ENCODE measurements at regions not wholly inside any gene's neighbourhood (a gene's known extent, or its start where the extent isn't known, plus 50 kb on each side); places are given as distances from the start of the nearest gene placed in this dataset.
A peak's percentile ranks its signal among the peaks of the same experiment; 100 is the strongest.

DNA sequence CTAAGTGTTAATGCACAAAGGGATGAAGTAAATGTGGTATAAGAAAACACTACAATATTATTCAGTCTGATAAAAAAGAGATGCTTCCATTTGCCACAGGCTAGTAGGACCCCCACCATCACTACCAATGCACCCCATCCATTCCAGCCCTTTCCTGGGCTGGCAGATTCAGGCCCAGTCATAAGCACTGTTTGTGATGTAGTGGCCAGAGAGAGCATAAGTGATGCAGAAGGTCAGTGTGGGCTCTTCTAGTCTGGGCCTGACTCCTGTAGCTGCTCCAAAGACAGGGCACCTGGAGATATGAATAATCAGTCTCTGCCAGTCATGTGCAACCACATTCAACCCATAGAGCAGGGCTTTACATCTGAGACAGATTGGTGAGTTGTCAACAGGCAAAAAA is 1294.7 kb downstream of the TMEM121 start:
- no peaks in the 10 kb centered on the region for H3K4me1 Mint-ChIP-seq
- no peaks in the 10 kb centered on the region for H3K36me3 Mint-ChIP-seq
- no peak overlapping the region for H3K27ac Mint-ChIP-seq
- H3K4me3 Mint-ChIP-seq = no peak overlapping the region
- no peaks in the 10 kb centered on the region for H3K9me3 Mint-ChIP-seq
- peaks cover 8% of the 10 kb centered on the region for H3K27me3 Mint-ChIP-seq

DNA sequence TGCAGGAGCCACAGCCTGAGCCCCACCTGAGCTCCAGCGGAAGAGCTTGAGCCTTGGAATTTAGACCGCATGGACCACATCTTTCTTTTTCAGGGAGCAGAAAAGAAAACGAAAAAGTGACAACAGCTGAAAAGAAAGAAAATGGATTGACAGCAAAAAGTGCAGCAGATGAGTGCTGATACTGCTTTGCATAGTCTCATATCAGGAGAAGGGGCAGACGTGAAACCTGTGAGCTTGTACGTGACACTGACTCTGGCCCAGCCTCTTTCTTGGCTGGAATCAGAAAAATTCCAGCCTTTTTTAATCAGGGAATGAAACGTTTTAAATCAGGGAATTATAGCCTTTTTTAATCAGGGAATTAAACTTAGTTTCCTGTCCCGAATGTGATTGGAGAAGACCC is 1296.5 kb downstream of the TMEM121 start:
- peaks cover 8% of the 10 kb centered on the region for H3K27me3 Mint-ChIP-seq
- no peaks in the 10 kb centered on the region for H3K36me3 Mint-ChIP-seq
- H3K4me3 Mint-ChIP-seq = no peak overlapping the region

DNA sequence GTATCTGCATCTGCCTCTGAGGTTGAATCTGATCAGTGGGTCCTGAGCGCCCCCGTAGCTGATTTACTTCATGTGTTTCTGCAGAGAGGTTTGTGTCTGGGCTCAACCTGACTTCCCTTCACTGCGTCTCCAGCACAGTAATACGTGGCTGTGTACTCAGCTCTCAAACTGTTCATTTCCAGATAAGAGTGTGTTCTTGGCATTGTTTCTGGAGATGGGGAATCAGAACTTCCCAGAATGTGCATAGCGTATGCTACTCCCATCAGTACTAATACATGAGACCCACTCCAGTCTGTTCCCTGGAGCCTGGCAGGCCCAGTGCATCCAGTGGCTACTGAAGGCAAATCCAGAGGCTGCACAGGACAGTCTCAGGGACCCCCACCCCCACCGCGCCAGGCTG is 1297.2 kb downstream of the TMEM121 start:
- Mint-ChIP-seq H3K27me3 (peaks cover 8% of the 10 kb centered on the region), H3K36me3 (no peaks in the 10 kb centered on the region), H3K9me3 (no peaks in the 10 kb centered on the region), H3K4me3 (no peak overlapping the region), H3K27ac (no peak overlapping the region), H3K4me1 (no peaks in the 10 kb centered on the region)

More for the DNA sequence above, 1296.5 kb downstream of the TMEM121 start:
- no peaks in the 10 kb centered on the region for H3K9me3 Mint-ChIP-seq
- no peak overlapping the region for H3K27ac Mint-ChIP-seq
- H3K4me1 Mint-ChIP-seq = no peaks in the 10 kb centered on the region

DNA sequence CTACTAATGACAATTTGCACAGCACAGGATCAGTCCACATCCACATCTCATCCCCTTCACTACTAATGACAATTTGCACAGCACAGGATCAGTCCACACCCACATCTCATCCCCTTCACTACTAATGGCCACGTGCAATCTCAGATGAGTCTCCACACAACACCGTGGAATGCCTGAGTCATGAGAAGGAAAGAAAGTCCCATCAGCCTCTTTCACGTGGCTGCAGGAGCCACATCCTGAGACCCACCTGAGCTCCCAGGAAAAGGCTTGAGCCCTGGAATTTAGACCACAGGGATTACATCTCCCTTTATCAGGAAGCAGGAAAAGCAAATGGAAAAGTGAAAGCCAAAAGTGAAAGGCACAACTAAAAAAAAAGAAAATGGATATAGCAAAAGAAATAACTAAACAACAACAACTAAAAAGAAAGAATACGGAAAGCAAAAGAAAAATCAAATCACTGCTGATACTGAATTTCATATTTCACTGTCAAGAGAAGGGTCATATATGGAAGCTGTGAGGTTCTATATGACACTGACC is 1300.5 kb downstream of the TMEM121 start:
- Mint-ChIP-seq H3K27ac (no peak overlapping the region), H3K27me3 (peaks cover 6% of the 10 kb centered on the region), H3K4me3 (no peak overlapping the region), H3K4me1 (no peaks in the 10 kb centered on the region), H3K9me3 (no peaks in the 10 kb centered on the region), H3K36me3 (no peaks in the 10 kb centered on the region)

DNA sequence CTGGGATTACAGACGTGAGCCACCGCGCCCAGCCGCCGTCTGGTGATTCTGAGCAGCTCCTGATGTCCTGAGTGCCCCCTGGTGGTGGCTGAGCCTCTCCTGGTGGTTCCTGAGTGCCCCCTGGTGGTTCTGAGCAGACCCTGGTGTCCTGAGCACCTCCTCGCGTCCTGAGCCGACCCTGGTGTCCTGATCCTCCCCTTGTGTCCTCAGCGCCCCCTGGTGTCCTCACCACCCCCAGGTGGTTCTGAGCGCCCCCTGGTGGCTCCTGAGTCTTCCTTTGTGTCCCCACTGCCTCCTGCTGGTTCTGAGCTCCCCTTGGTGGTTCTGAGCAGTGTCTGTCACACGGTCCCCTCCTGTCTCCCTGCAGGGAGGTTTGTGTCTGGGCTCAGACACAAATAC is 1304.9 kb downstream of the TMEM121 start:
- Mint-ChIP-seq H3K27ac (no peak overlapping the region), H3K4me3 (no peak overlapping the region), H3K36me3 (no peaks in the 10 kb centered on the region)

DNA sequence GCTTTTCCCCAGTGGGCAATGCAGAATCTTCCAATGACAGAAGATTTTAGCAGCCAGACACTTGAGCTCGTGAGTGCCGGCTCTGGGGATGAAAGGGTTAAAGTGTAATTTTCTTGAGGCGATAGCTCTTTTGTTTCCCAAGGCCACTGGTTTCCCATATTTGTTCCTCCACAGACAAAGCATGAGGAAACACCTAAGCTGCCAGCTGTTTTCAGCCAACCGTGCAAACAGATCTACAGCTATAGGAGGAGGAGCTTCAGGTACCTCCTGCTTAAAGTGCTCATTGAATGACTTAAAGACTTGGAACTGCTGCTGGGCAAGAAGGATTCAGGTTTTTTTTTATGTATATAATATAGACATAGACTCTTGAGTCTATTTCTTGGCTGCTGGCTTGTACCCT is 1311.5 kb downstream of the TMEM121 start:
- Mint-ChIP-seq H3K4me3 (no peak overlapping the region), H3K27ac (no peak overlapping the region), H3K4me1 (peaks cover 9% of the 10 kb centered on the region), H3K36me3 (no peaks in the 10 kb centered on the region), H3K27me3 (peaks cover 2% of the 10 kb centered on the region), H3K9me3 (no peaks in the 10 kb centered on the region)

More for the DNA sequence above, 1304.9 kb downstream of the TMEM121 start:
- H3K27me3 Mint-ChIP-seq = peaks cover 2% of the 10 kb centered on the region
- H3K9me3 Mint-ChIP-seq = no peaks in the 10 kb centered on the region
- H3K4me1 Mint-ChIP-seq = no peaks in the 10 kb centered on the region

DNA sequence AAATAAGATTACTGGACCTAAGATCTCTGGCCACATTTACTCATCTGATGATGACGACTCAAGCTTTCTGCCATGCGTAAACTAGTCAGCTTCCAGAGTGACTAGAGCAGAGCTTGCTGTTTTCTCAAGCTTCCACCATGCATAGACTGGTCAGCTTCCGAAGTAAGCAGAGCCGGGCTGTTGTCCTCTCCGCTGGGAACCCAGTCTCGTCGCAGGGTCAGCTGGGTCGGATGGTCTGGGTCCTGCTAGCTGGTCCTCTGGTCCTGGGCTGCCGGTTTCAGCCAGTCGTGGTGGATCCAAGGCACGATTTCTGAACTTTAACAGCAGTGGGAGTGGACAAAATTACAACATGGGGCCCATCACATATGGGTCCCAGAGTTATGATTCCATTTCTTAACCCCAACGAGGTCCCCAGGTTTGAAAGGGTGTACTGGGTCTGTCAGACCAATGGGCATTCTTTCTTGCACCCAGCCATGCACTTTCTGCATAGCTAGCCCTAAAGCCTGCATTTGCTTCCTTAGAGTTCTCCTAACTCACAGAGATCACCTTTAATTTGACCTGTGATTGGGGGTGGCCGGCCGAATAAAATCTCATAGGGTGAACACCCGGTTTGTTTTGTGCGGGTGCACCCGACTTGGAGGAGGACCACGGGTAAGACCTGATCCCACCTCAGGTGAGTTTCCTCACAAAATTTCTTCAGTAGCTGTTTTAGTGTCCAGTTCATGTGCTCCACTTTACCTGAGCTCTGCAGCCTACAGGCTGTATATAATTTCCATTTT is 1312.8 kb downstream of the TMEM121 start:
- H3K4me1 Mint-ChIP-seq = peaks cover 22% of the 10 kb centered on the region
- H3K27ac Mint-ChIP-seq = no peak overlapping the region
- H3K9me3 Mint-ChIP-seq = no peaks in the 10 kb centered on the region
- no peaks in the 10 kb centered on the region for H3K36me3 Mint-ChIP-seq
- H3K27me3 Mint-ChIP-seq = no peaks in the 10 kb centered on the region
- H3K4me3 Mint-ChIP-seq = no peak overlapping the region

DNA sequence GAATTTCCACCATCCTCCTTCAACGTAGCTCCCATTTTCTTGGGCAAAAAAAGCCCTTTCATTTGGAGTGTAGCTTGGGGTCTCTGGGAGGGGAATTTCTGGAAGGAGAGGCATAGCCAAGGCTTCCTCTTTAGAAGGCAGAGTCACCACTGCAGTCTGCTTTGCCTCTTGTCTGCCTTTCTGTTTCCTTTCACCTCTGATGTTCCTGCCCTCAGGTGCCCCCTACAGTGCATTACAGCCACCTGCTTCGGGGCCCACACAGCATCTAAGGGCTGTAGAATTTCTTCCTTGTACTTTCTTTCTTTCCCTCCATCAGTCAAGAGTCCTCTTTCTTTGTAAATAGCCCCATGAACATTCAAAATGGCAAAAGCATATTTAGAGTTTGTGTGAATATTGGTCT is 1313.9 kb downstream of the TMEM121 start:
- no peak overlapping the region for H3K4me3 Mint-ChIP-seq
- no peaks in the 10 kb centered on the region for H3K9me3 Mint-ChIP-seq
- no peaks in the 10 kb centered on the region for H3K27me3 Mint-ChIP-seq
- H3K27ac Mint-ChIP-seq = no peak overlapping the region
- no peaks in the 10 kb centered on the region for H3K36me3 Mint-ChIP-seq
- peaks cover 23% of the 10 kb centered on the region for H3K4me1 Mint-ChIP-seq

DNA sequence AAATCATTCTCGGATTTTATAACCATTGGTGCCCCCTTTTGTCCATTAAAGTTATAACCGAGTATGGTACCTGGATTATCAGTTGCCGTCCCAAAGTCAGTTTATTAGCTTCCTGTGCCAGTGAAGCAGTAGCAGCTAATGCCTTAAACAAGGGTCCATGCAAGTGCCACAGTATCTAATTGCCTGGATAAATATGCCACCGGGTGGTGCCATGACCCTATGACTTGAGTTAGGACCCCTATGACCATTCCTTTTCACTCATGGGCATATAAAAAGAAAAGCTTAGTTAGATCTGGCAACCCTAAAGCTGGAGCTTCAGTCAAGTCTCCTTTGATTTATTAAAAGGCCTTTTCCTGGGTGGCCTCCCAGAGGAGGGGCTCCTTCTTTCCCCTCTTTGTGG is 1314.6 kb downstream of the TMEM121 start:
- no peak overlapping the region for H3K4me3 Mint-ChIP-seq
- peaks cover 31% of the 10 kb centered on the region for H3K4me1 Mint-ChIP-seq
- H3K27ac Mint-ChIP-seq = no peak overlapping the region
- H3K36me3 Mint-ChIP-seq = no peaks in the 10 kb centered on the region
- H3K9me3 Mint-ChIP-seq = no peaks in the 10 kb centered on the region
- no peaks in the 10 kb centered on the region for H3K27me3 Mint-ChIP-seq

DNA sequence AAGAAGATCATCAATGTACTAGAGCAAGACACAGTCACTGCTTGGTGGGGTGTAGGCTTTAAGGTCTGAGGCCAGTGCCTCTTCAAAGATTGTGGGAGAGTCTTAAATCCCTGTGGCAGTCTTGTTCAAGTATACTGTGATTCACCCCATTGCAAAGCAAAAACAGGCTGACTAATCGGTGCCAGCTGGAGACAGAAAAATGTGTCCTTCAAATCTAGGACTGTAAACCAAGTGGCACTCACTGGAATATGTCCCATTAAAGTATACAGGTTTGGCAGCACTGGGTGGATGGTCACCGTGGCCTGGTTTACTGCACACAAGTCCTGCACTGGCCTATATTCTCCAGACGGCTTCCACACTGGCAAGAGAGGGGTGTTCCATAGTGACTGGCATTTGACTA is 1315.3 kb downstream of the TMEM121 start:
- H3K27me3 Mint-ChIP-seq = no peaks in the 10 kb centered on the region
- no peak overlapping the region for H3K4me3 Mint-ChIP-seq
- no peaks in the 10 kb centered on the region for H3K9me3 Mint-ChIP-seq
- H3K4me1 Mint-ChIP-seq = peaks cover 38% of the 10 kb centered on the region
- no peak overlapping the region for H3K27ac Mint-ChIP-seq
- H3K36me3 Mint-ChIP-seq = no peaks in the 10 kb centered on the region

DNA sequence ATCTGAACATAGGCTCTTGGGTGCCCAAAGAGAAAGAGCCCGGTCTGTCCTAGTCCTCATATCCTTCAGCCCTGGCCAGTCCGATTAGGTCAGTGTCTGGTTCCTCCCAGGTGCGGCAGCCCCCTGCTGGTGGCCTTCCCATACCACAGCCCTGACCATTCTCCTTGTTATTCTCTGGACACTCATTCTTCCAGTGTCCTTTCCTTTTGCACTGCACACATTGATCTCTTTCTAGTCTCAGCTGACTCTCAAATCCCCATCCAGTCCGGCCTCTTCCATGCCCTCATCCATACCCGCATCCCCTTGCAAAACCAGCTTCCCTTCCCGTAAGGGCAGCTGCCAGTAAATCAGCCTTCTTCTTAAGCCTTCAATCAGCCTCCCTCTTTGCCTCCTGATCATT is 1316.3 kb downstream of the TMEM121 start:
- H3K9me3 Mint-ChIP-seq = no peaks in the 10 kb centered on the region
- H3K27me3 Mint-ChIP-seq = no peaks in the 10 kb centered on the region
- H3K27ac Mint-ChIP-seq = no peak overlapping the region
- no peaks in the 10 kb centered on the region for H3K36me3 Mint-ChIP-seq
- no peak overlapping the region for H3K4me3 Mint-ChIP-seq
- peaks cover 43% of the 10 kb centered on the region for H3K4me1 Mint-ChIP-seq

DNA sequence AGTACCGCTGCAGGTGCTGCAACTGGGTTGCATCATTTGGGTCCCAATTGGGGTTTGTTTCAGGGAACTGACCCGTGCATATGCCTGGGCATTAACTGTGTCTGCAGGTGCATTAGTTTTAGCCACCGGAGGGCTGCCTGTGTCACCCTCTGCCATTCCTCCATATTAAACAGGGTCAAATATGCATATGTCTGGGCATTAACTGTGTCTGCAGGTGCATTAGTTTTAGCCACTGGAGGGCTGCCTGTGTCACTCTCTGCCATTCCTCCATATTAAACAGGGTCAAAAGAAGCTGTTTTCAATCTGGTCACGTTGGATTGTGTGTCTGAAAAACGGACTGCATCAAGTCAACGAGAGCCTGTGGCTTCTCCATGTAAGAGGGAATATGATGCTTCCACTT is 1317.0 kb downstream of the TMEM121 start:
- Mint-ChIP-seq H3K36me3 (no peaks in the 10 kb centered on the region), H3K4me3 (peak overlapping the region; percentile 95), H3K27me3 (no peaks in the 10 kb centered on the region), H3K27ac (peak overlapping the region; percentile 8), H3K9me3 (no peaks in the 10 kb centered on the region), H3K4me1 (peaks cover 48% of the 10 kb centered on the region)

DNA sequence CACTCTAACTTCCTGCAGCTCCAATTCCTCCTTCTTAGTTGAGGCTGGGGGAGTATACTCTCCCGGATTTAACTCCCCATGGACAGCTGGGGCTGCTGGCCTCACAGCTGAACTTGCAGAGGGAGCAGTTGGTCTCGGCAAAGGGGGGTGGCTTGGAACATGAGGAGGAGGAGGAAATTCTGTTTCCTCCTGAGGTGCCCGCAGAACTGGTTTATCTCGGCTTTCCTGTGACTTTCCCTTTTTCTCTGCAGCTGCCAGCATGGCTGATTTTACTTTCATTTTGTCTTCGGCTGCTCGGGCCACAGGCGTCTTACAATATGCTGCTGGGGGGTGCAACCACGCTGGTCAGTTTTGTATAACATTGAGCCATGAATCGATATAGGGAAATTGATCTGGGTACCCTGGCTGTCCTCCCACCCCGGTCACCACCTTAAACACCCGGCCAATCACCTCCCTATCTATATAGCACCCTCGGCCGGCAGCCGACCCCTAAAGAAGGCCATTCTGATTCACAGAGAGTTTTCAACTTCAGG is 1317.6 kb downstream of the TMEM121 start:
- peak overlapping the region; percentile 95 for H3K4me3 Mint-ChIP-seq
- H3K36me3 Mint-ChIP-seq = no peaks in the 10 kb centered on the region
- no peaks in the 10 kb centered on the region for H3K9me3 Mint-ChIP-seq
- peaks cover 48% of the 10 kb centered on the region for H3K4me1 Mint-ChIP-seq
- peak overlapping the region; percentile 95 for H3K27ac Mint-ChIP-seq
- H3K27me3 Mint-ChIP-seq = no peaks in the 10 kb centered on the region

DNA sequence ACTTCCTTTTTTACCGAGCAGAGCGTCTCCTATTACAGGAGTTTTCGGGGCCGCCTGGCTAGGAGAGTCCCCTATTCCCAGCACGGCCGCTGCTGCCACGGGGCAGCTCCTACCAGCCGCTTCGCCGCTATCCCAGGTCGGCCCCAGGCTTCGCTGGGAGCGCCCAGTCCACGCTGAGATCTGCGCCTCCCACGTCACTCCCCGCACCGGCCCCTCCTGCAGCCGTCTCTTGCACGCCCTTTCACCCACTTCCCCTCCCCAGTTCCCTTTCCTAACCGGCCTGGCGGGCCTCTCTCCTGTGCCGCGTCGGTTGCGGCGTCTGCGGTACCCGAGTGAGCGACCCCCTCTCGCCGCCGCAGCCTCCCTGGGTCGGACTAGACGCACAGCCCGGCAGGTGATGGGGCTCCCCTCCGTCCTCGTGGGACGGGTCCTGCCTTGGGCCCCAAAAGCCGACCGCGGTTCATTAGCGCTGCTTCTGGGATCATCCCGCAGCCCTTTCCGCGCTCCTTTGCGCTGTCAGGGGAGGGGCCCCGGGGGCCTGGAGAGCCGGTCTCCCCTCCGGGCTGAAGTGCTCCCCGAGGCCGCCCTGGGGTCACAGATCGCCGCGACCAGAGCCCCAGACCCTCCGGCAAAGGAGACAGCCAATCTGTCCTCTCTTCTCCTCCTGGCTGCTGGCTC is 1318.4 kb downstream of the TMEM121 start:
- Mint-ChIP-seq H3K9me3 (no peaks in the 10 kb centered on the region), H3K36me3 (no peaks in the 10 kb centered on the region), H3K27ac (peak overlapping the region; percentile 95), H3K4me3 (peak overlapping the region; percentile 95), H3K4me1 (peaks cover 48% of the 10 kb centered on the region), H3K27me3 (no peaks in the 10 kb centered on the region)

DNA sequence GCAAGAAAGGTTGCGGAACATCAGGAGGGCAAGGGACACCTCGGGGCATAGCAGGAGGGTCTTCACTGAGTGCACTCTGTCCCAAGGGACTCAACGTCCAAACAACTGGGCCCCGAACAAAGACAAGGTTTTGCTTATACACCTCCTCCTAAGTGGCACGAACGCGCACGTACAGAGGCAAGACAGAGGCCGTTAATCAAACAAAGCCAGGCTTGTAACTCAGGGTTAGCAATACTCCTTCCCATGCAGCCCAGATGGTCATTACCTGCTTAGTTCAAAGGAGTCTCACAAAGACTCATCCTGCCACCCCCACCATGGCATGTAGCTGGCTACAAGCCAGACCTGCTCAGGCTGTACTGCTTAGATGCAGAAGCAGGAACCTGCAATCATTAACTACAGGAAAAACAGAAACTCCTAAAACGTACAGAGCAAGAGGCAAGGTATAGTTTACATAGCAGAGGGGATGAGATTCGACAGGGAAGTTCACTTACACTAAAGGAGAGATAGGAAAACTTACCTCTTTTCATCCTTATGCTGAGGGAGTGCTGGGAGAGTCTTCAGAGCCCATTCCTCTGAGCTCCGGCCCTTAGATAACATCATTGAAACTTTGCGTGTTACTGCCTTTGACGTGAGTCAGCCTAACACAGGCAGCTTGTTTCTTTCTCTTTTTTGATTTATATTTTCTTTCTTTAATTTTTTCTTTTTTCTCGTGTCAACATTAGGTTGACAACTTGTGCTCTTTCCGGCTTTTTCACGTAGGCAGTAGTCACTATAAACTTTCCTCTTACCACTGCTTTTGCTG is 1319.1 kb downstream of the TMEM121 start:
- Mint-ChIP-seq H3K27me3 (no peaks in the 10 kb centered on the region), H3K9me3 (no peaks in the 10 kb centered on the region), H3K4me1 (peaks cover 44% of the 10 kb centered on the region), H3K36me3 (no peaks in the 10 kb centered on the region), H3K27ac (peak overlapping the region; percentile 93), H3K4me3 (peak overlapping the region; percentile 95)

Measured in activated naive CD4-positive, alpha-beta T cell treated with anti-CD3 and anti-CD28 coated beads, Interleukin-2, amount 50 U/mL, for 24 hours (primary cell).